Neutrophil (primary cell): ENCODE measurements at regions not wholly inside any gene's neighbourhood (a gene's known extent, or its start where the extent isn't known, plus 50 kb on each side); places are given as distances from the start of the nearest gene placed in this dataset.

Source experiments
- H3K27ac ChIP-seq: fragments of 200-600 bp; sonication (generic); 2 replicates; pipeline ENCODE4 v1.5.1; 2016; ENCODE audit warnings: mild to moderate bottlenecking, moderate library complexity
- H3K27me3 ChIP-seq: fragments of 200-600 bp; sonication (generic); 2 replicates; pipeline ENCODE4 v1.6.0; 2016; ENCODE audit warnings: mild to moderate bottlenecking
- H3K36me3 ChIP-seq: fragments of 200-600 bp; sonication (generic); 2 replicates; pipeline ENCODE4 v1.5.1; 2017
- H3K4me1 ChIP-seq, 2 experiments: fragments of 200-600 bp in 1 of 2; sonication (generic) in 1 of 2; 1 replicate in 1 of 2; 2 replicates in 1 of 2; pipeline versions ENCODE4 v1.5.1 to v1.6.1; 2013 to 2016; ENCODE audit warnings: low read depth in 1 of 2, low read length in 1 of 2, mild to moderate bottlenecking in 1 of 2, moderate library complexity in 1 of 2; ENCODE audit not compliant: control insufficient read depth in 1 of 2, insufficient read depth in 1 of 2
- H3K4me3 ChIP-seq, 2 experiments: fragments of 200-600 bp in 1 of 2; sonication (generic) in 1 of 2; 1 replicate in 1 of 2; 2 replicates in 1 of 2; pipeline ENCODE4 v1.5.1; 2013 to 2016; ENCODE audit warnings: low read depth in 1 of 2, low read length in 1 of 2, mild to moderate bottlenecking in 1 of 2, moderate library complexity in 1 of 2
- H3K9me3 ChIP-seq: fragments of 200-600 bp; sonication (generic); 2 replicates; pipeline ENCODE4 v1.5.1; 2016
- CTCF ChIP-seq: fragments of 200-600 bp; sonication (generic); IDR thresholded peaks from 2 replicates; pipeline ENCODE4 v1.5.1; 2016; ENCODE audit warnings: antibody characterized with exemption

GRCh38 chr22:49112176-49112575 lies 715.5 kb downstream of the BRD1 start:
- TF ChIP-seq CTCF: no peak
- no peaks in the 10 kb centered on the region for H3K36me3 ChIP-seq
- no peak overlapping the region for H3K27ac ChIP-seq
- H3K4me1 ChIP-seq: no peaks in the 10 kb centered on the region
- no peak overlapping the region for H3K4me3 ChIP-seq
- no peaks in the 10 kb centered on the region for H3K9me3 ChIP-seq
- H3K27me3 ChIP-seq: no peaks in the 10 kb centered on the region

GRCh38 chr22:49111085-49111484 lies 716.6 kb downstream of the BRD1 start:
- no peaks in the 10 kb centered on the region for H3K4me1 ChIP-seq
- H3K36me3 ChIP-seq: no peaks in the 10 kb centered on the region
- no peak overlapping the region for H3K27ac ChIP-seq
- H3K4me3 ChIP-seq: no peak overlapping the region
- no peak for TF ChIP-seq CTCF
- H3K27me3 ChIP-seq: no peaks in the 10 kb centered on the region
- no peaks in the 10 kb centered on the region for H3K9me3 ChIP-seq

DNA sequence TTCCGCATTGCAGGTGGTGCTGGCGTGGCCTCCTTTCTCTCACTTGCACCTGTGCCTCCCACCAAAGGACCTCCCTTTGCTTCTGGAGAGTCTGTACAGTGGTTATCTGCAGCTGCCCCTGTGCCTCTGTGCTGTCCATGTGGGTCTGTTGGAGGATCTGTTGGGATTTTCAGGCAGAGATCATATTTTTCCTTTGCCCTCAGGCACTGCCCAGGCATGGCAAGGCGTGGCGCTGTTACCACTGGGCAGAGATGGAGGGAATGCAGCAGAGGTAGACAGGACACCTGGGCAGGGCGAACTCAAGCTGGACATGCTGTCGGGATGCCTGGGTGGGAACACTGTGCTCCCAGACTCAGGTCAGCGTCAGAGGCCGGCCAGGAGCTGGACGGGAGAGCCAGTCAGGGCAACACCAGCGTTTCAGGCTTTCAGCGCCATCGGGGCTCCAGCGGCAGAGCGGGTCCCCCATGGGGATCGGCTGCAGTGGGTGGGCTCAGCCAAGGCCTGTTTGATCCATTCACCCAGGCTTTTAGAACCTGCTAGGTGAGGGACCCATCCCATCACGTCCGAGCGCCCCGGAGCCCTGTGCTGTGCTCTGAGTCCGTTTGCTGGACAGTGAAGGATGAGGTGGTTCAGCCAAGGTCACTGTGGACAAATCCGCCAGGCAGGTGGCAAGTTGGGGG lies 718.9 kb downstream of the BRD1 start:
- no peaks in the 10 kb centered on the region for H3K4me1 ChIP-seq
- no peaks in the 10 kb centered on the region for H3K36me3 ChIP-seq
- no peak for TF ChIP-seq CTCF
- no peak overlapping the region for H3K27ac ChIP-seq
- H3K9me3 ChIP-seq: no peaks in the 10 kb centered on the region
- peaks cover 5% of the 10 kb centered on the region for H3K27me3 ChIP-seq
- H3K4me3 ChIP-seq: no peak overlapping the region

DNA sequence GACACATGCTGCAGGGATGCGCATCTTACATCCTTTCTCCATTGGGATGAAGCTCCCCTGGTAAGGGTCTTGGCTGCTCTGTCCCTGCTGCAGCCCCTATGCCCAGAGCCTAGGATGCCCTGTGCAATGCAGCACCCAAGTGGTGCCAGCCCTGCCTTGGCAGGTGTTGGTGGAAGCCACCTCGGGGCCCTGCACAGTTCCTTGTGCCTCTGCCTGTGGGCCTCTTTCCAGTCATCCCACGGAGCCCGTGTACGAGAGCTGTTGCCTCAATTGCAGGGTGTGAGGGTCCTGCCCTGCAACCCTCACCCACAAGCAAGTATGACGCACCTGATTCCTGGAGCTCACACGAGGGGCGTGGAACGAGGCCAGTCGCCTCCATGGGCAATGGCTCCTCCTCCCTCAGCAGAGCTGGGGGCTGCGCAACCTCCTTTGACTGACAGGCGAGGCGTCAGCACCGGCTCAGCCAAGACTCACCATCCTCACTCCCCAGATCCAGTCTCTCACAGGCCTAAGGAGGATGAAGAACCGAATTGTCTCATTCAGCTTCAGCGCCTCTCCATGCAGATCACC lies 719.6 kb downstream of the BRD1 start:
- no peak overlapping the region for H3K4me3 ChIP-seq
- H3K36me3 ChIP-seq: no peaks in the 10 kb centered on the region
- no peaks in the 10 kb centered on the region for H3K9me3 ChIP-seq
- no peak for TF ChIP-seq CTCF
- peaks cover 11% of the 10 kb centered on the region for H3K27me3 ChIP-seq
- no peaks in the 10 kb centered on the region for H3K4me1 ChIP-seq
- H3K27ac ChIP-seq: no peak overlapping the region

GRCh38 chr22:49107561-49107960 lies 720.1 kb downstream of the BRD1 start:
- Histone ChIP-seq H3K27ac (no peak overlapping the region), H3K36me3 (no peaks in the 10 kb centered on the region), H3K4me3 (no peak overlapping the region), H3K27me3 (peaks cover 11% of the 10 kb centered on the region), H3K4me1 (no peaks in the 10 kb centered on the region), H3K9me3 (no peaks in the 10 kb centered on the region)
- no peak for TF ChIP-seq CTCF
